ENCODE measurements at regions not wholly inside any gene's neighbourhood (a gene's known extent, or its start where the extent isn't known, plus 50 kb on each side); places are given as distances from the start of the nearest gene placed in this dataset.
A peak's percentile ranks its signal among the peaks of the same experiment; 100 is the strongest.
"Not testable (repeated sequence)": the region's sequence is repeated elsewhere in the genome, so short reads cannot be mapped to it uniquely, and the experiment has no call there.

DNA sequence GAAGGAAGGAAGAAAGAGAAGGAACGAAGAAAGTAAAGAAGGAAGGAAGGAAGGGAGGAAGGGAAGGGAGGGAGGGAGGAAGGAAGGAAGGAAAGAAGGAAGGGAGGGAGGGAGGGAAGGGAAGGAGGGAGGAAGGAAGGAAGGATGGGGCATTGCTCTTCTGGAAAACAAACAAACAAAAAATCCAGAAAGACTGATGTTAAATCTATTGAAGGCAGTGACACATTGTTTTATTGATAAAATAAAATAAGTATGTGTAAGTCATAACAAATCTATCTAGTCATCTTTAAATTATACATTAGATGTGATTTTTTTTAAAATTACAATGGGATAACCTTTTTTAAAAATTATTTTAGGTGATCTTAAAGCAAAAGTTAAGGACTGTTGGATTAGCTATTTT, 1245.5 kb downstream of the STIM2 start:
- intact Hi-C loops (cut with DNase I, micrococcal nuclease), result no loop called here
- H3K4me3 Mint-ChIP-seq, result no peak overlapping the region
- no peaks in the 10 kb centered on the region for H3K27me3 Mint-ChIP-seq
- H3K27ac Mint-ChIP-seq, result no peak overlapping the region
- Histone ChIP-seq H3K4me1 (ENCODE audit: insufficient read depth, low read length) (no peaks in the 10 kb centered on the region), H3K4me3 (ENCODE audit: low read length) (no peak overlapping the region), H3K27ac (ENCODE audit: low read depth in 1 of 2, low read length in 2 of 2) (no peak overlapping the region), H3K27me3 (ENCODE audit: control insufficient read depth in 1 of 2, insufficient read depth in 2 of 2, low read length in 2 of 2) (no peaks in the 10 kb centered on the region), H3K9me3 (ENCODE audit: control insufficient read depth in 1 of 2, insufficient read depth in 1 of 2, low read length in 2 of 2) (no peaks in the 10 kb centered on the region), H3K36me3 (ENCODE audit: insufficient read depth, low read length) (no peaks in the 10 kb centered on the region)
- H3K36me3 Mint-ChIP-seq (ENCODE audit: low read depth), result no peaks in the 10 kb centered on the region
- TF ChIP-seq, protein P1, sequence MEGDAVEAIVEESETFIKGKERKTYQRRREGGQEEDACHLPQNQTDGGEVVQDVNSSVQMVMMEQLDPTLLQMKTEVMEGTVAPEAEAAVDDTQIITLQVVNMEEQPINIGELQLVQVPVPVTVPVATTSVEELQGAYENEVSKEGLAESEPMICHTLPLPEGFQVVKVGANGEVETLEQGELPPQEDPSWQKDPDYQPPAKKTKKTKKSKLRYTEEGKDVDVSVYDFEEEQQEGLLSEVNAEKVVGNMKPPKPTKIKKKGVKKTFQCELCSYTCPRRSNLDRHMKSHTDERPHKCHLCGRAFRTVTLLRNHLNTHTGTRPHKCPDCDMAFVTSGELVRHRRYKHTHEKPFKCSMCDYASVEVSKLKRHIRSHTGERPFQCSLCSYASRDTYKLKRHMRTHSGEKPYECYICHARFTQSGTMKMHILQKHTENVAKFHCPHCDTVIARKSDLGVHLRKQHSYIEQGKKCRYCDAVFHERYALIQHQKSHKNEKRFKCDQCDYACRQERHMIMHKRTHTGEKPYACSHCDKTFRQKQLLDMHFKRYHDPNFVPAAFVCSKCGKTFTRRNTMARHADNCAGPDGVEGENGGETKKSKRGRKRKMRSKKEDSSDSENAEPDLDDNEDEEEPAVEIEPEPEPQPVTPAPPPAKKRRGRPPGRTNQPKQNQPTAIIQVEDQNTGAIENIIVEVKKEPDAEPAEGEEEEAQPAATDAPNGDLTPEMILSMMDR (IDR thresholded peaks at IDR 0.05), result no peak
- POLR2A ChIA-PET, result no interaction called here
- no peaks in the 10 kb centered on the region for H3K4me1 Mint-ChIP-seq (ENCODE audit: low read depth)
- CTCF ChIA-PET, result no interaction called here
- no peak for ATAC-seq (ENCODE audit: poor library complexity)
- H3K9me3 Mint-ChIP-seq, result peaks cover 8% of the 10 kb centered on the region
- DNase-seq, result no peak

DNA sequence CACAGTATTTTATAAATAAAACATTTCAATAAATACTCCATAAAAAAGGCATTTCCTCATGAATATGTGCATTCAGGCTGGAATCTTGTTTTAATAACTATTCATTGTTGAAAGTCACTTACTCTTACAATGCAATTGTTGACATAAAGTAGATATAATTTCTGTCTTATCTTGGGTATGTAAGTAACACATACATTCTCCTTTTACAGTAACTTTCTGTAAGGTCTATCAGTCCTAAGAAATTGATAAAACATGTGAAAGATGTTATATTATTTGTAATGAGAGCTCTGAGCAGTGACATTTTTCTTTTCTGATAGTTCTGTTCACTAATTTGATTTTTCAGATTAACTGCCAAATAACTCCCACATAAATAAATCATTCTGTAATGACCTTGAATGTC, 1249.2 kb downstream of the STIM2 start:
- Histone ChIP-seq H3K27me3 (ENCODE audit: control insufficient read depth in 1 of 2, insufficient read depth in 2 of 2, low read length in 2 of 2) (no peaks in the 10 kb centered on the region), H3K4me1 (ENCODE audit: insufficient read depth, low read length) (no peaks in the 10 kb centered on the region), H3K9me3 (ENCODE audit: control insufficient read depth in 1 of 2, insufficient read depth in 1 of 2, low read length in 2 of 2) (peaks cover 0 to 20% of the 10 kb centered on the region in 2 experiments), H3K4me3 (ENCODE audit: low read length) (no peak overlapping the region), H3K27ac (ENCODE audit: low read depth in 1 of 2, low read length in 2 of 2) (no peak overlapping the region), H3K36me3 (ENCODE audit: insufficient read depth, low read length) (no peaks in the 10 kb centered on the region)
- Mint-ChIP-seq H3K9me3 (peaks cover 3% of the 10 kb centered on the region), H3K4me3 (no peak overlapping the region), H3K27ac (no peak overlapping the region), H3K36me3 (ENCODE audit: low read depth) (no peaks in the 10 kb centered on the region), H3K27me3 (no peaks in the 10 kb centered on the region), H3K4me1 (ENCODE audit: low read depth) (no peaks in the 10 kb centered on the region)
- ChIA-PET CTCF (no interaction called here), POLR2A (no interaction called here)
- ATAC-seq (ENCODE audit: poor library complexity) (no peak), DNase-seq (no peak)
- TF ChIP-seq, protein P1 (IDR thresholded peaks at IDR 0.05), result no peak
- intact Hi-C loops (cut with DNase I, micrococcal nuclease), result no loop called here

DNA sequence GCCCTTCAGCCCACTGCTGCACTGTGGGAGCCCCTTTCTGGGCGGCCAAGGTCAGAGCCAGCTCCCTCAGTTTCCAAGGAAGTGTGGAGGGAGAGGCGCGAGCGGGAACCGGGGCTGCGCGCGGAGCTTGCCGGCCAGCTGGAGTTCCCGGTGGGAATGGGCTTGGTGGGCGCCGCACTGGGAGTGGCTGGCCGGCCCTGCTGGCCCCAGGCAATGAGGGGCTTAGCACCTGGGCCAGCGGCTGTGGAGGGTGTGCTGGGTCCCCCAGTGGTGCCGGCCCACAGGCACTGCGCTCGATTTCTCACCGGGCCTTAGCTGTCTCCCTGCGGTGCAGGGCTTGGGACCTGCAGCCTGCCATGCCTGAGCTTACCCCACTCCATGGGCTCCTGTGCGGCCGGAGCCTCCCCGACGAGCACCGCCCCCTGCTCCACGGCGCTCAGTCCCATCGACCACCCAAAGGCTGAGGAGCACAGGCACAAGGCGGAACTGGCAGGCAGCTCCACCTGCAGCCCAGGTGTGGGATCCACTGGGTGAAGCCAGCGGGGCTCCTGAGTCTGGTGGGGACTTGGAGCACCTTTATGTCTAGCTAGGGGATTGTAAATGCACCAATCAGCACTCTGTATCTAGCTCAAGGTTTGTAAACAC, 1252.2 kb downstream of the STIM2 start:
- intact Hi-C loops (cut with DNase I, micrococcal nuclease); H3K27ac Mint-ChIP-seq; ATAC-seq (ENCODE audit: poor library complexity); H3K4me3 Mint-ChIP-seq; DNase-seq; H3K4me1 ChIP-seq (ENCODE audit: insufficient read depth, low read length); CTCF ChIA-PET; POLR2A ChIA-PET; H3K27ac ChIP-seq (ENCODE audit: low read depth in 1 of 2, low read length in 2 of 2); H3K27me3 Mint-ChIP-seq; H3K9me3 Mint-ChIP-seq; H3K4me1 Mint-ChIP-seq (ENCODE audit: low read depth); H3K27me3 ChIP-seq (ENCODE audit: control insufficient read depth in 1 of 2, insufficient read depth in 2 of 2, low read length in 2 of 2); H3K4me3 ChIP-seq (ENCODE audit: low read length); H3K36me3 Mint-ChIP-seq (ENCODE audit: low read depth); H3K36me3 ChIP-seq (ENCODE audit: insufficient read depth, low read length): not testable (repeated sequence)
- H3K9me3 ChIP-seq (ENCODE audit: control insufficient read depth in 1 of 2, insufficient read depth in 1 of 2, low read length in 2 of 2), result peaks cover 0 to 38% of the 10 kb centered on the region in 2 experiments

DNA sequence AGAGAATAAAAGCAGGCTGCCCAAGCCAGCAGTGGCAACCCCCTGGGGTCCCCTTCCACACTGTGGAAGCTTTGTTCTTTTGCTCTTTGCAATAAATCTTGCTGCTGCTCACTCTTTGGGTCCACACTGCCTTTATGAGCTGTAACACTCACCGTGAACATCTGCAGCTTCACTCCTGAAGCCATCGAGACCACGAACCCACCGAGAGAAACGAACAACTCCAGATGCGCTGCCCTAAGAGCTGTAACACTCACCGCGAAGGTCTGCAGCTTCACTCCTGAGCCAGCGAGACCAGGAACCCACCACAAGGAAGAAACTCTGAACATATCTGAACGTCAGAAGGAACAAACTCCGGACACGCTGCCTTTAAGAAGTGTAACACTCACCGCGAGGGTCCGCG, 1252.9 kb downstream of the STIM2 start:
- DNase-seq; intact Hi-C loops (cut with DNase I, micrococcal nuclease); CTCF ChIA-PET; H3K36me3 ChIP-seq (ENCODE audit: insufficient read depth, low read length); H3K4me1 Mint-ChIP-seq (ENCODE audit: low read depth); H3K36me3 Mint-ChIP-seq (ENCODE audit: low read depth); H3K4me3 Mint-ChIP-seq; ATAC-seq (ENCODE audit: poor library complexity); H3K27me3 Mint-ChIP-seq; H3K4me1 ChIP-seq (ENCODE audit: insufficient read depth, low read length); H3K27me3 ChIP-seq (ENCODE audit: control insufficient read depth in 1 of 2, insufficient read depth in 2 of 2, low read length in 2 of 2); H3K27ac ChIP-seq (ENCODE audit: low read depth in 1 of 2, low read length in 2 of 2); POLR2A ChIA-PET; H3K27ac Mint-ChIP-seq; H3K4me3 ChIP-seq (ENCODE audit: low read length): not testable (repeated sequence)
- H3K9me3 Mint-ChIP-seq, result peaks cover 15% of the 10 kb centered on the region
- peaks cover 0 to 38% of the 10 kb centered on the region in 2 experiments for H3K9me3 ChIP-seq (ENCODE audit: control insufficient read depth in 1 of 2, insufficient read depth in 1 of 2, low read length in 2 of 2)

DNA sequence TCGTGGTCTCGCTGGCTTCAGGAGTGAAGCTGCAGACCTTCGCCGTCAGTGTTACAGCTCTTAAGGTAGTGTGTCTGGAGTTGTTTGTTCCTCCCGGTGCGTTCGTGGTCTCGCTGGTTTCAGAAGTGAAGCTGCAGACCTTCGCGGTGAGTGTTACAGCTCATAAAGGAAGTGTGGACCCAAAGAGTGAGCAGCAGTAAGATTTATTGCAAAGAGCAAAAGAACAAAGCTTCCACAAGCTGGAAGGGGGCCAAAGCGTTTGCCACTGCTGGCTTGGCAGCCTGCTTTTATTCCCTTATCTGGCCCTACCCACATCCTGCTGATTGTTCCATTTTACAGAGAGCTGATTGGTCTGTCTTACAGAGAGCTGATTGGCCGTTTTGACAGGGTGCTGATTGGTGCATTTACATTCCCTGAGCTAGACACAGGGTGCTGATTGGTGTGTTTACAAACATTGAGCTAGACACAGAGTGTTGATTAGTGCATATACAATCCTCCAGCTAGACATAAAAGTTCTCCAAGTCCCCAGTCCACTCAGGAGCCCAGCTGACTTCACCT, 1256.0 kb downstream of the STIM2 start:
- H3K4me1 ChIP-seq (ENCODE audit: insufficient read depth, low read length); H3K27me3 ChIP-seq (ENCODE audit: control insufficient read depth in 1 of 2, insufficient read depth in 2 of 2, low read length in 2 of 2); POLR2A ChIA-PET; H3K36me3 Mint-ChIP-seq (ENCODE audit: low read depth); H3K27me3 Mint-ChIP-seq; intact Hi-C loops (cut with DNase I, micrococcal nuclease); ATAC-seq (ENCODE audit: poor library complexity); H3K36me3 ChIP-seq (ENCODE audit: insufficient read depth, low read length); H3K4me3 ChIP-seq (ENCODE audit: low read length); H3K27ac ChIP-seq (ENCODE audit: low read depth in 1 of 2, low read length in 2 of 2); H3K27ac Mint-ChIP-seq; H3K4me3 Mint-ChIP-seq; CTCF ChIA-PET; H3K4me1 Mint-ChIP-seq (ENCODE audit: low read depth): not testable (repeated sequence)
- peaks cover 15% of the 10 kb centered on the region for H3K9me3 Mint-ChIP-seq
- H3K9me3 ChIP-seq (ENCODE audit: control insufficient read depth in 1 of 2, insufficient read depth in 1 of 2, low read length in 2 of 2), result peaks cover 0 to 38% of the 10 kb centered on the region in 2 experiments
- DNase-seq, result peak in 1 of 14 experiments; percentile 1

Measured in CD4-positive, alpha-beta T cell (primary cell).